Ectodermal cell (in vitro differentiated cells): ENCODE measurements at regions not wholly inside any gene's neighbourhood (a gene's known extent, or its start where the extent isn't known, plus 50 kb on each side); places are given as distances from the start of the nearest gene placed in this dataset.
A peak's percentile ranks its signal among the peaks of the same experiment; 100 is the strongest.

Experiments
- H3K27ac ChIP-seq: 2 replicates; pipeline ENCODE4 v1.7.0; 2013; ENCODE audit warnings: mild to moderate bottlenecking, low read depth, low read length; ENCODE audit not compliant: insufficient read depth, poor library complexity, severe bottlenecking
- H3K27me3 ChIP-seq: 2 replicates; pipeline ENCODE4 v1.7.0; 2013; ENCODE audit warnings: mild to moderate bottlenecking, low read length; ENCODE audit not compliant: insufficient read depth, control insufficient read depth, poor library complexity, severe bottlenecking
- H3K36me3 ChIP-seq: one replicate; pipeline ENCODE4 v1.7.0; 2013; ENCODE audit warnings: low read length; ENCODE audit not compliant: control insufficient read depth, insufficient read depth
- H3K4me1 ChIP-seq: one replicate; pipeline ENCODE4 v1.7.0; 2013; ENCODE audit warnings: low read length; ENCODE audit not compliant: control insufficient read depth, insufficient read depth
- H3K4me3 ChIP-seq: 2 replicates; pipeline ENCODE4 v1.7.0; 2013; ENCODE audit warnings: low read depth, low read length, control low read depth; ENCODE audit not compliant: insufficient read depth
- H3K9me3 ChIP-seq: 2 replicates; pipeline ENCODE4 v1.7.0; 2013; ENCODE audit warnings: mild to moderate bottlenecking, low read length, moderate library complexity; ENCODE audit not compliant: control insufficient read depth
- WGBS, 2 experiments: methylation state at CpG; one replicate each; pipeline ENCODE4 v1.1.7; 2013; ENCODE audit warnings: missing lambda C conversion rate in 2 of 2; 5-methylcytosine and 5-hydroxymethylcytosine counted together

DNA sequence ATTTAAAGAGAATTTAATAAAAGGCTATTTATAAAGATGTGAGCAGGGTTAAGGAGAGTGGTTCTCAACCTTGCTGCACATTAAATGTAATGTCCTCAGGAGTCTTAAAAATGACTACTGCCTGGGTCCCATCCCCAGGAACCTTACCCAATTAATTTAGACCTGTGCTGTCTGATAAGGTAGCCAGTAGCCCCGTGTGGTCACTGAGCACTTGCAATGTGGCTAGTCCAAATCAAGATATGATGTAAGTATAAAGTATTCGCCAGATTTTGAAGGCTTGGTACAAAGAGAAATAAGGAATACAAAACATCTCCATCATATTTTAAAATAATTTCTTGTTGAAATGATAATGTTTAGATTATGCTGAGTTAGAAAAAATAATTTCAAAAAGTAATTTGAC is 343.3 kb upstream of the PPP2R3A start:
- Histone ChIP-seq H3K9me3 (no peaks in the 10 kb centered on the region), H3K36me3 (no peaks in the 10 kb centered on the region), H3K4me3 (no peak overlapping the region), H3K27me3 (no peaks in the 10 kb centered on the region), H3K4me1 (peaks cover 6% of the 10 kb centered on the region), H3K27ac (no peak overlapping the region)
- WGBS, 2 experiments = 88 to 100% methylated on average over 1 of the region's 2 CpGs

DNA sequence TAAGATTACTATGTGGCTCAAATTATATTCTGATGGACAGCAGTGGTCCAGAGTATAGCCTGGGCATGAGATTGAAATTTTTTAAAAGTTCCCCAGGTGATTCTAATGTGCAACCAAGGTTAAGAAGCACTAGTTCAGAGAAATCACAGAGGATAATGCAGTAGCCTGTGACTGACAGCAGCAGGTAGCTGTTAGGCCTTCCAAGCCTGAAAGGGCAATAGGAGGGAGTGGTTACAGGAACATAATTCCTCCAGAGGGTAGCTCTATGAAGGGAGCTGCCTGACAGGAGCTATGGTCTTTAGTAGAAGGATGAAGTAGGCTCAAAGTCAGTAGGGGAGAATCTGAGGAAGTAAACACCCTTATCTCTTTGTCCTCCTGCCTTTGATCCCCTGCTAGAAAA is 342.9 kb upstream of the PPP2R3A start:
- Histone ChIP-seq H3K9me3 (no peaks in the 10 kb centered on the region), H3K4me3 (no peak overlapping the region), H3K27ac (no peak overlapping the region), H3K4me1 (peaks cover 7% of the 10 kb centered on the region), H3K27me3 (no peaks in the 10 kb centered on the region), H3K36me3 (no peaks in the 10 kb centered on the region)

DNA sequence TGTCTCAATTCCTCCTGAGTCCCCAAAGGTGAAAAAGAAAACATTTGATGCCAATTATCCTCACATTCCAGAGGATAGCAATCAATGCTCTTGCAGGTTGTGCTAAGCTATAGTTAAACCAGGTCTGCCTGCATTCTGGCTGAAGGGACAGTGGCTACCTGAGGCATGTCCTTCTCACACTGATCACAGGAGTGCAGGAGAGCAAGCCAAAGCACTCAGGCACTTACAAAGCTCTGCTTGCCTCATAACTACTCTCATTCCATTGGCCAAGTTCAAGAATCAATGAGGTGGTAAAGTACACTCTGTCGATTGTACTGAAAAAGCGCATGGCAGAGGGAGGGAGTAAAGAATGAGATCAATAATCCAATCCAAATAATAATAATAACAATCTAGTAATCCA is 342.0 kb upstream of the PPP2R3A start:
- H3K4me3 ChIP-seq = no peak overlapping the region
- H3K4me1 ChIP-seq = peaks cover 12% of the 10 kb centered on the region
- H3K27me3 ChIP-seq = no peaks in the 10 kb centered on the region
- no peaks in the 10 kb centered on the region for H3K36me3 ChIP-seq
- H3K9me3 ChIP-seq = no peaks in the 10 kb centered on the region
- no peak overlapping the region for H3K27ac ChIP-seq
- 90% methylated on average over 2 of the region's 2 CpGs; no CpG with 5 or more reads in 1 of the 2 experiments for WGBS, 2 experiments

DNA sequence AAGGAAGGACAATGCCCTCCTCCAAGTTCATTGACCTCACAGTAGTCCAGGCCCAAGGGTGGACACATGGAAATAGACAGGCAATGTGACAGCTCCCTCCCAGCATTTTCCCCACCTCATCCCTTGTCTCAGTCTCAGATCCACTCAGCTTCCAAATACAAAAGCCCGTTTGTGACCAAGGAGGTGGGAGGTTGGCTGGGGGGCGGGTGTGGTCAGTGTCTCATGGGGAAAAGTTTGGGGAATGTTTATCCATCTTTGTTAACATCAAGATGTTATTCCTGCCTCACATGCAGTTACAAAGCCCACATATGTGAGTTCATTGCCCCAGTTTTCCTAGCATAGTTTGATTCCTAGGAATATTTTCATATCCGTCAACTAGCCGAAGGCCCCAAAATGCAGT is 338.5 kb upstream of the PPP2R3A start:
- WGBS, 2 experiments = 83 to 94% methylated on average over 2 to 4 of the region's 4 CpGs
- no peak overlapping the region for H3K4me3 ChIP-seq
- no peaks in the 10 kb centered on the region for H3K9me3 ChIP-seq
- no peaks in the 10 kb centered on the region for H3K36me3 ChIP-seq
- H3K27me3 ChIP-seq = no peaks in the 10 kb centered on the region
- no peak overlapping the region for H3K27ac ChIP-seq
- peaks cover 35% of the 10 kb centered on the region for H3K4me1 ChIP-seq

DNA sequence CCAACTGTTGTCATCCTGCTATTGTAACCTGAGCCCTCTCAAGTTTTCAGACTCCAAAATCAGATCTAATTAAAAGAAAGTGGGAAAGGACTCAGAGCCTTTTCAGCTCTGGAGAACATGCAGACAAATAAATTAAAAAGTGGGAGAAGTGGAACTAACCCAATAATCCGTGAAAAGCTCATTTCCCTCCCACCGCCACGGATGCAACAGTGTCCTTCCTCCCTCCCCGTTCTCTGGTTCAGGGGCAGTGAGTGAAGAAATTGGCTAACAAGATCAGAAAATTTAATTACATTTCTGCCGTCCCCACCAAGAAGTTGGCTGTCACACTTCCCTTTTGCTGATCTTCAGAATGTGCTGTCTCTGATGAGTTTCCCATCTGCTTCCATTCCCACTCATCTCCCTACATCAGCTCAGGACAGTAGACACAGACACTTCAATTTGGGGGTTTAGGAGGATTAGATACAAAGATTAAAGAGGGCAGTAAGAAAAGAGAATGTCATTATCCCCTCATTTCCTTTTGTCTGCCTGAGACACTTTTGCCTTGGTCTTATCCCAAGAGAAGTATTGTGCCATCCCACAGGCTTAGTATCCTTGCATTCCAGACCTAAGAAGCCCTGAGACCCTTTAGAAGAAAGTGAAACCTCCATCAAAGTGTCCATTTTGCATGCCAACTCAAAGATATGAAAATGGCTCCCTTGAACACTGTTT is 335.7 kb upstream of the PPP2R3A start:
- 48 to 65% methylated on average over 5 of the region's 5 CpGs for WGBS, 2 experiments
- Histone ChIP-seq H3K4me3 (no peak overlapping the region), H3K9me3 (no peaks in the 10 kb centered on the region), H3K27ac (peak overlapping the region; percentile 18), H3K36me3 (no peaks in the 10 kb centered on the region), H3K4me1 (peaks cover 31% of the 10 kb centered on the region), H3K27me3 (no peaks in the 10 kb centered on the region)

DNA sequence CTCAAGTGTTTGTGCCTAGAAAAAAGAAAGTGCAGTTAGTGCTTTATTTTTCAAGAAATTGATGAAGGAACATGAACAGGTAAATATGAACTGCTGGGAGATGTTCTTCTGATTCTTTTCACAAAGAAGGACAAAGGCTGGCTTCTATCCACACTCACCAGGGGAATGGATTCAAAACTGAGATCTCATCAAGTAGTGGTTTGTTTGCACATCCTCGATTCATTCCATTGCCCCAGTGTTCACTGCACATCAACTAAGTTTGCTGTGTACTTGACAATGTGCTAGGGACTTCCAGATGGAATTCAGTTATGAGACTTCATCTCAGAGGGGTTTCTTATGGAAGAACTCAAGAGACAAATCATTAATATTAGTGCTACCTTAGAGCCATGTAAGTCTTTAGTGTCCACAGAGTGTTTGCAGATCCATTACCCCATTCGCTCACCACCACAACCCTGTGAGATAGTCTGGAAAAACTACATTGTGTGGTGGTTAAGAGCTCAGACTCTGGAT is 332.9 kb upstream of the PPP2R3A start:
- no peaks in the 10 kb centered on the region for H3K9me3 ChIP-seq
- WGBS, 2 experiments = 97 to 100% methylated on average over 1 to 2 of the region's 2 CpGs

DNA sequence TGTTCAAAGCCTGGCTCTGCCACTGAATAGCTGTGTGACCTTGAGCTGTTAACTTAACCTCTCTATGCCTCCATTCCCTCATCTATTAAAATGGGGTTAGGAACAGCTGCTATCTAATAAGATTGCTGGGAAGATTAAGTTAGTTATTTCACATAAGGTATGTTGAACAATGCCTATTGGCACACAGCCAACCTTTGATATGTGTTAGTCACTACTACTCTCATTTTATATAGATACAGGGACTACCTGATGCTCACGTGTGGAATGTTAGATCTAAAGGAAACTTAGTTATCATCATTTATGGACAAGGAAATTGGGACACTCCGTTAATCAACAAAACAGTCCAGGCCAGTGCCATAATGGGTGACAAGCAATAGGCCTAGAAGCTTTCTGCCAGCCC is 332.4 kb upstream of the PPP2R3A start:
- Histone ChIP-seq H3K27ac (no peak overlapping the region), H3K36me3 (no peaks in the 10 kb centered on the region), H3K27me3 (no peaks in the 10 kb centered on the region), H3K9me3 (no peaks in the 10 kb centered on the region), H3K4me1 (peaks cover 28% of the 10 kb centered on the region), H3K4me3 (no peak overlapping the region)
- 98% methylated on average over 2 of the region's 2 CpGs for WGBS, 2 experiments

More for the DNA sequence above, 332.9 kb upstream of the PPP2R3A start:
- no peak overlapping the region for H3K4me3 ChIP-seq
- no peaks in the 10 kb centered on the region for H3K36me3 ChIP-seq
- H3K4me1 ChIP-seq = peaks cover 28% of the 10 kb centered on the region
- H3K27me3 ChIP-seq = no peaks in the 10 kb centered on the region
- no peak overlapping the region for H3K27ac ChIP-seq

DNA sequence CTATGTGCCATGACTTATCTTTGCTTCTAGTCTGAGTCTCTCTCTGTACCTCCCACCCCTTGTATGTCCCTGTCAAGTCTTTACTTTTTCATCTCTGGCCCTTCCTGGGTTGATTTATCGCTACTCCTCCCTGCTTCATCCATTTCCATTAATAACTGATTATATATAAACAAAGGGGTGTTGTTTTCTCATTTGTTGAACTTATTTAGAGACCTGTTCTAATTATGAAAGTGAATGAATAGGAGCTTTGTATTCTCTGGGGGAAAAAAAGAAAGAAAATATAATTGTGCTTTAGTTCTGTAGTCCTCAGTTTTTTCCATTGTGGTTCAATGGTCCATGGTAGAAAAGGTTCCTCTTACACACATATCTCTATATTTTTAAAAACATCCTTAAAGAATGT is 328.9 kb upstream of the PPP2R3A start:
- no peaks in the 10 kb centered on the region for H3K9me3 ChIP-seq
- H3K27me3 ChIP-seq = no peaks in the 10 kb centered on the region
- no peak overlapping the region for H3K27ac ChIP-seq
- WGBS, 2 experiments = 100% methylated on average over 1 of the region's 1 CpG; no CpG with 5 or more reads in 1 of the 2 experiments
- H3K4me1 ChIP-seq = no peaks in the 10 kb centered on the region
- no peaks in the 10 kb centered on the region for H3K36me3 ChIP-seq
- H3K4me3 ChIP-seq = no peak overlapping the region

DNA sequence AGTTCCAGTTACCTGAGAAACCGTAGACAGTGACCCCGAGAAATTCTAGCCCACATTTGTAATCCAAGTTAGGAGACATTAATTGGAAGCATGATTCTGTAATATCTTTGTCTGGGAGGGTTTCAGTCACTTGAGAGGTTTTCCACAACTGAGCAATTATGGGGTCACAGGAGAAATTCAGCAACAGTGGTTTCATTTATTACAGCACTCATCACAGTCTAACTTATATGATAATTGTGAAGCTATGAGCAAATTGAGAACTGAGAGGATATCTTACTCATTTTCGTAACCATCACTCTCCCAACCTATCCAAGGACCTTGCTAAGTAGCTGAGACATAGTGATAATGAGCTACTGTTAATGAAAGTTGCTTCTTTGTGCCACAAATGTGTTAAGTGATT is 328.5 kb upstream of the PPP2R3A start:
- Histone ChIP-seq H3K36me3 (no peaks in the 10 kb centered on the region), H3K9me3 (no peaks in the 10 kb centered on the region), H3K27me3 (no peaks in the 10 kb centered on the region), H3K27ac (no peak overlapping the region), H3K4me1 (no peaks in the 10 kb centered on the region), H3K4me3 (no peak overlapping the region)
- 94 to 99% methylated on average over 2 to 3 of the region's 3 CpGs for WGBS, 2 experiments

DNA sequence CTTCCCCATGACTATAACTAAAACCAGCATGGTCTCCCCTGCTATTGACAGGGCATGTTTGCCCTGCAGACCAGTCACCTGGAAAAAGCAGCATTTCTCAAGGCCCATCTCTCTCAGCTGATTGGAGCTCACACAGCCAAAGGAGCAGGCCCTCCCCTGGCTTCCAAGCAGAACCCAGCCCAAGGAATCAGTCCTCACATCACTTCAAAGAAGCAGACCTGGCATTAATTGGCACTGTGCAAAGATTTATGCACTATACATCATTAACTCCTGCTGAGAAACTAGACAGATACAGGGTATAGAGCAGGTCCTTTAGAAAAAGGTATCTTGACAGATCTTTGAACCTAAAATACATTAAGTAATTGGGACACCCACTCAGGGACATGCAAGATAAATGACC is 323.8 kb upstream of the PPP2R3A start:
- H3K4me1 ChIP-seq = no peaks in the 10 kb centered on the region
- H3K4me3 ChIP-seq = no peak overlapping the region
- H3K27me3 ChIP-seq = no peaks in the 10 kb centered on the region
- no peaks in the 10 kb centered on the region for H3K36me3 ChIP-seq
- H3K9me3 ChIP-seq = no peaks in the 10 kb centered on the region
- H3K27ac ChIP-seq = no peak overlapping the region
